Erythroblast (primary cell): ENCODE measurements at regions not wholly inside any gene's neighbourhood (a gene's known extent, or its start where the extent isn't known, plus 50 kb on each side); places are given as distances from the start of the nearest gene placed in this dataset.
"Not testable (repeated sequence)": the region's sequence is repeated elsewhere in the genome, so short reads cannot be mapped to it uniquely, and the experiment has no call there.

Experiments used
- DNase-seq, 2 experiments: peaks; one replicate each; lab custom pipeline; 2025; lab: John Stamatoyannopoulos, UW
- GATA1 ChIP-seq: IDR thresholded peaks from 2 replicates; pipeline ENCODE4 v1.6.1; 2011; ENCODE audit warnings: low read depth, mild to moderate bottlenecking, control low read depth, low read length, moderate library complexity
- POLR2A ChIP-seq: IDR thresholded peaks from 2 replicates; pipeline ENCODE4 v1.6.1; 2011; ENCODE audit warnings: mild to moderate bottlenecking, low read length

GRCh38 chr7:76117306-76117991 is 69.5 kb downstream of the MDH2 start:
- DNase-seq, result not testable (repeated sequence)

DNA sequence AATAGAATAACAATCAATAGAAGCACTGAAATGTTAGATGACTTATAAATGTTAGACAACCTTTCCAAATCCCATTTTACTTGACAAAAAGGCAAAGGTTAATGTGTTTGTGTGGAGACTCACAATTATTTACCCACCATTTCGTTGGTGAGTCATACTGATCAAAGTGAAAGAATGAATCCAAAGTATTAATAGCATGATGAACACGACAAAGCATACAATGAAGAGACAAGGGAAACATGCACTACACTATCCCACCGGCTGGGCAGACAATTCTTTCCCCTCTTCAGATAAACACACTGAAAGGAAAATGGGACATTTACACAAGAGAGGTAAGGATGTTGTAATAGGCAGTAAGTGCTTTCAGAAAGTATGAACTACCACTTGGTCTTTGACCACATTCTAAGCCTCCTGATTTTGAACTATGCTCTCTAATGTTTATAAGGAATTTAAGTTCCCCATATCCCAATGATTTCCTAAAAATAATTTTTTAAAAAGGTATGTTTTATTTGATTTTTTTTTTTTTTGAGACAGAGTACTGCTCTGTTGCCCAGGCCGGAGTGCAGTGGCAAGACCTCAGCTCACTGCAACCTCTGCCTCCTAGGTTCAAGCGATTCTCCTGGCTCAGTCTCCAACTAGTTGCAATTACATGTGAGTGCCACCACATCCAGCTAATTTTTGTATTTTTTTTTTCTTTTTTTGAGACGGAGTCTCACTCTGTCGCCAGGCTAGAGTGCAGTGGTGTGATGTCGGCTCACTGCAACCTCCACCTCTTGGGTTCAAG is 70.5 kb downstream of the MDH2 start:
- not testable (repeated sequence) for DNase-seq

GRCh38 chr7:76121044-76121443 is 73.1 kb downstream of the MDH2 start:
- TF ChIP-seq GATA1 (no peak), POLR2A (no peak)
- DNase-seq, result no peak

DNA sequence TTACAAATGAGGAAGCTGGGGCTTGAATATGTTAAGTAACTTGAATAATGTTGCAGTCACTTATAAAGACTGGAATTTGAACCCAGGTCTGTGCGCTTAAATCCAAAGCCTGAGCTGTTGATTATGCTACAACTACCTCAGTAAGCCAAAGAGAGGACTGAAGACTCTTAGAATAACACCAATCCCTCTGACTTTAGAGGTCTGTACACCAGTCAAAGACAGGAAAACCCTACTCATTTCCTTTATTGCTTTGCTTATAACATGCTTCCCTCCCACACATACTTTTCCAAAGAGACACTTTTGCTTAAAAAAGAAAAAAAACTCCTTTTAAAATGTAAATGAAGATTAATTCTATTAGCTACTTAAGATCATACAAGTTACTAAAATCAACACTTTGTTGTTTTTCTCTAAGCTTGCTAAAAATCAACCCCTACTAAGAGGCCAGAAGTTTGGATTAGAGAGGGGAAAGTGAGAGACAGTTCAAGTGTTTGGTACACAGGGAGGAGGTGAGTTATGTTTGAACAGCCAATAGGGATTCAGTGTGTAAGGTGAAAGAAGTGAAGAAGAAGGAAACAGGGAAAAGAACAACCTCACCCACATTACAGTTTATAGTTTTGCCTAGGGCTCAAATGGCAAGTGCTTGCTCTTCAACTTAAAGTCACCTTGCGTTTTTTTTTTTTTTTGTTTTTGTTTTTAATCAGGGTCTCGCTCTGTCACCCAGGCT is 74.8 kb downstream of the MDH2 start:
- TF ChIP-seq POLR2A (no peak), GATA1 (no peak)
- no peak for DNase-seq

- DNase-seq, result no peak
- no peak for TF ChIP-seq POLR2A
- TF ChIP-seq GATA1, result no peak
Measured at GRCh38 chr7:76123316-76123715, 75.4 kb downstream of the MDH2 start.

GRCh38 chr7:76125560-76125959 is 76.1 kb upstream of the SRRM3 start:
- no peak for DNase-seq

DNA sequence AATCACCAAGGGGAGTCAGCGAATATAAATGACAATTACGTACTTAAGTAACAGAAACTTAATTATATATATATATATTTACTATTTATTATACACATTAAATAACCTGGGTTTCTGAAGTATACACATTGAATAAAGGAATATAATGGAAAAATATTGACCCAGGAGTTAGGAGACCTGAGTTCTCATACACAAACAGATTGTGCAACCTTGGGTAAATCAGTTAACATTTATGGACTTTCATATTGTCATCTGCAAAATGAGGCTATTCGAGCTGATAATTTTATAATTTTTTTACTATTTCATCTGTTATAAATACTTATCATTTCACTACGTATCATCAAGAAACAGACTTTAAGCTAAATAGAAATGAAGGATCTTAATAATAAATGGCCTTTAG is 75.1 kb upstream of the SRRM3 start:
- no peak for TF ChIP-seq GATA1
- TF ChIP-seq POLR2A, result no peak
- no peak for DNase-seq

More at GRCh38 chr7:76125560-76125959, 76.1 kb upstream of the SRRM3 start:
- TF ChIP-seq POLR2A (no peak), GATA1 (no peak)

DNA sequence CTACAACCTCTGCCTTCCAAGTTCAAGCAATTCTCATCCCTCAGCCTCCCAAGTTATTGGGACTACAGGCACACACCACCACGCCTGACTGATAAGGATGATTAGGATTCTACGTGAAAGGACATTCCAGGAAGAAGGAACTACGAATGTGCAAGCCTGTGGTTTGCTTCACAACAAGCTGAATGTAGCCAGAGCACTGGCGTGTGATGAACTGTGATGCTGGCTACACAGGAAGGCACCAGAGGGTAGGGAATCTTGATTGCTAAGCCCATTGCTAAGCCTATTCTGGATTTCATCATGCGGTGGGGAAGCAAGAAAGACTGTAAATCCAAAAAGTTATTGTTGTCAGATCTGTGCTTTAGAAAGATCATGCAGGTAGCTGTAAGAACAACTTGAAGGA is 72.3 kb upstream of the SRRM3 start:
- DNase-seq, result no peak

DNA sequence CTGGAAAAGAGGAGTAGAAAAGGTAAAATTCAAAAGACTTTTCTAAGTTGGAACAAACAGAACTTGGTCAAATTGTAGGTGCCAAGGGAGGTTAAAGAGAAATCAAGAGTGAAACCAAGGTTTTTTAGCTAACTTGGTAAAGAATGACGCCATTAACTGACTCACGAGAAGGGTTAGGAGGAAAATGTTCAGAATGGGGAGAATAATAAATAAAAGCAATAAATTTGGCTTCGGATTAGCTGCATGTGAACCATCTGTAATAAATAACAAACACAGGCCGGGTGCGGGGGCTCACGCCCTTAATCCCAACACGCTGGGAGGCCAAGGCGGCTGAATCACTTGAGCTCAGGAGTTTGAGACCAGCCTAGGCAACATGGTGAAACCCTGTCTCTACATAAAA is 71.9 kb upstream of the SRRM3 start:
- DNase-seq, result no peak
- TF ChIP-seq GATA1, result no peak
- no peak for TF ChIP-seq POLR2A

More for the DNA sequence above, 72.3 kb upstream of the SRRM3 start:
- TF ChIP-seq POLR2A (no peak), GATA1 (no peak)

- peak in 1 of 2 experiments; percentile 8 for DNase-seq
Measured at GRCh38 chr7:76130661-76131060, 71.0 kb upstream of the SRRM3 start.

- DNase-seq, result not testable (repeated sequence)
Measured at GRCh38 chr7:76131887-76132286, 69.8 kb upstream of the SRRM3 start.

GRCh38 chr7:76133164-76133775 is 68.4 kb upstream of the SRRM3 start:
- DNase-seq, result no peak
- TF ChIP-seq POLR2A (no peak), GATA1 (no peak)

GRCh38 chr7:76133839-76134238 is 67.9 kb upstream of the SRRM3 start:
- TF ChIP-seq GATA1 (no peak), POLR2A (no peak)
- no peak for DNase-seq

GRCh38 chr7:76135263-76135662 is 66.4 kb upstream of the SRRM3 start:
- DNase-seq, result not testable (repeated sequence)

- DNase-seq, result not testable (repeated sequence)
Measured at GRCh38 chr7:76138577-76139313, 63.0 kb upstream of the SRRM3 start.
